Esophagus mucosa (tissue), 1 donor: ENCODE measurements at regions not wholly inside any gene's neighbourhood (a gene's known extent, or its start where the extent isn't known, plus 50 kb on each side); places are given as distances from the start of the nearest gene placed in this dataset.

Experiments
- ATAC-seq: fragments of 200-7000 bp; cut with Tn5 transposase; one replicate; pipeline ENCODE4 v1.9.1; 2020
- donor health status: DM: yes; HTN: yes; CAD: no.

- ATAC-seq, result no peak
These were observed 122.2 kb downstream of the ACTL8 start for GRCh38 chr1:17877316-17877715.

DNA sequence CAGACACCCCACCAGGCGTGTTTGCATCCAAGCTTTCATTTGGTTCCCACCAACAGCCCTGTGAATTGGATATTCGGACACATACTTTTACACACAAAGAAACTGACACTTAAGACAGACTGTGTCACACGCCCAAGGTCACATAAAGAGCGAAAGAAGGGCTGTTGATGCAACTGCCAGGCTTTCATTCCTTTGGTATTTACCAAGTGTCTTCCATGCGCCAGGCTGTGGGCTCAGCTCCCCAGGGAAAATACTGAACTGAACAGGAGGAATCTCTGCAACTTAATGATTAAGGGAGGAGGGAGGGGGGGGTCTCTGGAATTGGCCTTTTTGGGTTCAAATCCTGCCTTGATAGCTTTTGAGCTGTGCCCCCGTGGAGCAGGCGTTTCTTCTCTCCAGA is 122.8 kb downstream of the ACTL8 start:
- ATAC-seq, result no peak

GRCh38 chr1:17878837-17879236 is 123.7 kb downstream of the ACTL8 start:
- no peak for ATAC-seq

DNA sequence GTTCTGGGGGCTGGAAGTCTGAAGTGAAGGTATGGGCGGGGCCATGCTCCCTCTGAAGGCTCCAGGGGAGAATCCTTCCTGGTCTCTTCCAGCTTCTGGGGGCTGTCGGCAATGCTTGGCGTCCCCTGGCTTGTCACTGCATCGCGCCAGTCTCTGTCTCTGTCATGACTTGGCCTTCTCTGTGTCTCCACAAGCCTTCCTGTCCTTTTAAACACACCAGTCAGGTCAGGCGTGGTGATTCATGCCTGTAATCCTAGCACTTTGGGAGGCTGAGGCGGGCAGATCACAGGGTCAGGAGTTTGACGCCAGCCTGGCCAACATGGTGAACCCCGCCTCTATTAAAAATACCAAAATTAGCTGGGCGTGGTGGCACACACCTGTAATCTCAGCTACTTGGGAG is 125.3 kb downstream of the ACTL8 start:
- ATAC-seq, result no peak

GRCh38 chr1:17881761-17882160 is 126.6 kb downstream of the ACTL8 start:
- ATAC-seq, result no peak

- no peak for ATAC-seq
These were observed 128.0 kb downstream of the ACTL8 start for GRCh38 chr1:17883136-17883535.

DNA sequence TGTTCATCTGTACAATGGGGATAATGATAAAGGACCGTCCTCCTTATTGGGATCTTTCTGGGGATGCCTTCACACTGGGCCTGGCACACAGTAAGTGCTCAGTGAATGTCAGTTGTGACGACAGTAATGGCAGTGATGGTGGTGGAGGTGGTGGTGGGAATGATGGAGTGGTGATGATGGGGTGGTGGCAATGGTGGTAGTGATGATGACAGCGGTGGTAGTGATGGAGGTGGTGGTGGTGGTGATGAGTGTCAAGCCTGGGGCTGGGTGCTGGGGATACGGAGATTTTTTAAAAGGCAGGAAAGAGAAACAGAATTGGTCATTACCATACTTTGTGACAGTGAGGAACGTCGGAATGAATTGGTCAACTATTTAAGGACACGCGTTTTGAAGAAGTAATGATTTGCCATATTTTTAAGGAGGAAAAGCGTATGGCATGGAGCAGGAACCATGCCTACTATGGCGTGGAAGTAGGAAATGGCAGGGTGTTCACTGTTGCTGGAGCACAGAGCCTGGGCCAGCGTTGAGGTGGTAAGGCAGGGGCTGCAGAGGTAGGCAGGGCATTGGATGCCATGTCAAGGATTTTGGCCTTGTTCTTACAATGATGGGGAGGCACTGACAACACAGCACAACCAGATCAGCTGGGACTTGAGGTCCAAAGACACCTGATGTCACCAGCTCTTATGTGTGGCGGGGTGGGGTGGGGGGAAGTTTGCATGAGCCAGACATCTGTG is 128.7 kb downstream of the ACTL8 start:
- no peak for ATAC-seq

DNA sequence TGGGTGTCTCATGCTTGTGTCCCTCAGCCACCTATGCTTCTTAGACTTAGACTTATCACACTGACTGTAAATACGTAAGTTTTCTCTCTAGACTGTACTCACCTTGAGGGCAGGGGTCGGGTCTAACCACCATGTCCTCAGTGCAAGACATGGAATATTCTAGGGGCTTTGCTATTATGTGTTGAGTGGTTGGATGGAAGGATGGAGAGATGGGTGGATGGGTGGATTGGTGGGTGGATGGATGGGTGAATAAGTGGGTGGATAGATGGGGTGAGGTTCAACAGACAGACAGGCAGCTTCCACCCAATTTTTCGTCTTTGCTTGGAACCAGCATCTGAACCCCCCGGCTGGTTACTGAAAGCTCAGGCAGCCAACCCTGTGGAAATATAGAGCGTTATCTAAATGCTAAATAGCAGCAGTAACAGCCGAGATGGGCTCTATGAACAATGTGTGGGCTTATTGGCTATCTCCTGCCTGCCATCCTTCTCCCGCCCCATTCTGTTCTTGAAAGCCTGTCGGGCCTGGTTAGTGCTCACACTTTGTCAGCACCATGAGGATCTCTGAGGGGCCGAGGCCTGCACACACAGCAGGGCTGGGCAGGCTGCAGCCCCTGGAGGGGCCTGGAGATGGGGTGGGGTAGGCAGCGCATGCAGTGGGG is 130.7 kb downstream of the ACTL8 start:
- no peak for ATAC-seq

DNA sequence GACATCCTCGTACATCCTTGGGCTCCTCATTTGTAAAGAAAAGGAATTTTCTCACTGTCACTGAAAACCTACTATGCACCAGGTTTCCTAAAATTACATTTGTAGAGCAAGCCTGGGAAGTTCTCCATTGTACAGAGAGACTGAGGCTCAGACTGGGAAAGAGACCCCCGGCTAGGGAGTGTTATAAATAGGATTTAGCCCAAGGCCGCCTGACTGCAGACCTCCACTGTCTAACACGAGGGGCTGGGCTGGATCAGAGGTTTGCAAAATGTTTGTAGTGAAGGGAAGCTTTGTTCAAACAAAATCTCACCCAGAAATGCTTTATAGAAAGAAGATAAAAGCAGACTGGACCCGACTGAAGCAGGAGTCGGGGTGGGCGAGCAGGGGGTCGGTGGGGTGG is 131.3 kb downstream of the ACTL8 start:
- ATAC-seq, result no peak

DNA sequence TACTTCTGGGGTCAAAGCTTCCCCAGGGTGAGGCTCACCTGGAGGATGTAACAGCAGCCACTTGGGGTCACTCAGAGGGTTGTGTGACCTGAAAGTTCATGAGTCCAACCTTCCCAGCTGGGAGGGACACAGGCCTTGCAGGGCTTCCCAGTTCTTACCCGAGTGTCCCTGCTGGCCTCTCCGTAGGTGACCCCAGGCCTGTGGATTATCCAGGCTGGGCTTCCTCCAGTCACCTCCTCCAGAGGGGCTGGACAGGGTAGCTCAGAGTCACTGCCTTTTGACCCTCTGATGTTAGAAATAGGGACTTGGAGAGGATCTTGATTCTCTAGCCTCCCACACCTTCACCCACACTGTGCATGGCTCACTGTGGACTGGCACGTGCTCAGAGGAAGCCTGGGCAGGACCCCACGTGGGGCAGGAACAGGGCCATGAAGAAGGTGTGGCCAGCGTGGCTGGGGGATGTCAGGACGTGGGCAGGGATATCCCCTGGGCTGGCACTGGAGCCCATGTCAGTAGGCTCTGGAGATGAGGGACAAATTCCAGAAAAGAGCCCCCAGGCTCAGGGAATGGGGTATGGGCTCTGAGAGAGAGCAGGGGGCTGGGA is 131.8 kb downstream of the ACTL8 start:
- no peak for ATAC-seq

GRCh38 chr1:17887661-17888371 is 132.7 kb downstream of the ACTL8 start:
- ATAC-seq, result no peak

DNA sequence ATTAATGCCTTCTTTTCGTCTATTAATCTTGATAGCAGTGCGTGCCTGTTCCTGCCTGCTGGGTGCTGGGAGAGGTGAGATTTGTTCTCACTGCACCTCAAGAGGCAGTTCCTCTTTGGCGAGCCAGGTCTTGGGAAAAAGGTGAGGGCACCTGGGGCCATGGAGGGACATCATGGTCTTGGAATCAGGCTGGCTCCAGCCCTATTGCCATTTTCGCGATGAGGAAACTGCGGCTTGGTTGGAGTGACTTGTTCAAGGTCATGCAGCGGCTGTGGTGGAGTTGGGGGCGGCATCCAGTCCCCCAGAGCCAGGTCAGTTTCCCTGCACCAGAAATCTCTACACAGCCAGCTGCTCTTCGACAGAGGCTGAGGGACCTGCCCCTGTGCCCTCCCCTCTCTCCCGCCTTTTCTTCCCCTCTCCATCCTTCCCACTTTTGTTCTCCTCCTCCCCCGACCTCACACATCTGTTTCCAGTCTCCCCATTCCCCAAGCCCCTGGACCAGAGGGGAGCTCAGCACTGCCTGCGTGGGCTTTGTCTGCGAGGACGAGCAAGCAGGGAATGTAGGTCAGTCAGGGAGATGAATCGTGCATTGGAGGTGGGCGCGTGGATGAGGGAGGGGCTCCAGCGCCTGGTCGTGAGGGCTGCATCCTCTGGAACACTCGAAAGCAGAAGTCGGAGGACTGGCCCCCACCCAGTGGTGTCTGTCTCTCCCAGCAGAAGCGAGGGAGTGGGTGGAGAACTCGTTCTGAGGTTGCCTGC is 135.1 kb downstream of the ACTL8 start:
- no peak for ATAC-seq

DNA sequence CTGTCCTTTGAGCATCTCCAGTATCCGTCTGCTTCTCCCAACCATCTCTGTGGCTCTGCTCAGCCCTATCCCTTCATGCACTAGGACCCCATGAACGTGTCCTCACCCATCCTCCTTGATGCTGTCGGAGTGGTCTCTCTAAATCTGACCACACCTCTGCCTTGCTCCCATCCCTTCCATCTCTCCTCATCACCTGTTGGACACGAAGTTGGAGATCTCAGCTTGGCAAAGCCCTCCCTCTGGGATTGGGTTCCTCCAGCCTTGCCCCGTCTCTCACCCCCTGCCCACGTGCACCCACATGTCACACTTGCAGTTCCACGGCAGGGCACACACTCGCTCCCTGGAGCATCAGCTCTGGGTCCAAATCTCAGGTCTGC is 135.7 kb downstream of the ACTL8 start:
- no peak for ATAC-seq

- no peak for ATAC-seq
These were observed 136.3 kb downstream of the ACTL8 start for GRCh38 chr1:17891205-17892110.

DNA sequence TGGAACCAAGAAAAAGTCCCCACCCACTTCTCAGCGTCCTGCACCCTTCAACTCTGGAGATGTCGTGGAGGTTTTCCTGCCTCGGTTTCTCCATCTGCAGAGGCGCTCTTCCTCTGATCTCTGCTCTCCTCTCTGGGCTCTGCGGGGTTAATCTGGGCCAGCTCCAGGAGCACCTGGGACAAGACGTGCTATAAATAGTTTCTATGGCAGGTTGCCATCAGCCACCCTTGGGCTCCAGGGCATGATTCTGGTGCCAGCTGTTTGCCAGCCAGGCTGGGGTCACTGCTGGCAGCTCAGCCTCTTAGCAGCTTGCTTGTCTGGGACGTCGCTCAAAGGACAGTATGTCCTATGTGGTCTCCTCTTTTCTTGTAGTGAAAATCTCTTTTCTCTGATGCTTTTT is 137.1 kb downstream of the ACTL8 start:
- ATAC-seq, result no peak

- ATAC-seq, result no peak
These were observed 137.7 kb downstream of the ACTL8 start for GRCh38 chr1:17892851-17893250.

GRCh38 chr1:17893891-17894631 is 138.9 kb downstream of the ACTL8 start:
- no peak for ATAC-seq

DNA sequence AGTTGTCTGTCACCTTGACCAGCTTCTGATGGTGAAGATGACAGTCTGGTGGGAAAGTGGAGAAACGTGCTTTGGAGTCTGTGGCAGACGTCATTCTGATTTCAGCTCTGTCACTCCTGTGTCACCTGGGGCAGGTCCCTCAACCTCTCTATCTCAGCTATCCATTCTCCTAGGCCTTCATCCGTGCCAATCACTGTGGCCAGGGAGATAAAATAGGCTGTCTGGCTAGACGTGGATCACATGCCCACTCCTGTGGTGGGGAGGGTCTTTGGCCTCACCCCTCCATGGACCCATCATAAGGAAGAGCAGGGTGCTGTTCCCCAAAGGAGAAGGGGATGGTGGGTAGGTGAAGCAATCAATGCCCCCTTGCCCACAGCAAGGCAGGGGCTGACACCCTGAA is 140.3 kb downstream of the ACTL8 start:
- ATAC-seq, result no peak

- ATAC-seq, result no peak
These were observed 140.9 kb downstream of the ACTL8 start for GRCh38 chr1:17895986-17896385.

DNA sequence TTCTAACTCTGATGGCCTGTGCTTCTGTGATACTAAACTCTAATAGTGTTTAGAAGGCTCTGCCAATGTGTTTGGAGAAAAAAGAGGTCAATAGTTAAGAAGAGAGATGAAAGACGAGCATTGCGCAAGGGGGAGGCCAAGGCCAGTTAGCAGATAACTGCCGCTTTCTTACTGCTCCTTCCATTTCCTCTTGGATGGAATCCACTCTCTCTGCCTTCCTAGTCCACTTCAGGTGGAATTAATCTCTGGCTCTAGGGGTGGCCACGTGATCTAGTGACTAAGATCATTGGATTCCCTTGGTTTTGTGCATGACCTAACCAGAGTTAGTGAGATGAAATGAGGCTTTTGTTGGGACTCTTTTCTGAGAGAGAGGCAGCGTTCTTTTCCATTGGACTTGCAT is 148.3 kb downstream of the ACTL8 start:
- ATAC-seq, result no peak

DNA sequence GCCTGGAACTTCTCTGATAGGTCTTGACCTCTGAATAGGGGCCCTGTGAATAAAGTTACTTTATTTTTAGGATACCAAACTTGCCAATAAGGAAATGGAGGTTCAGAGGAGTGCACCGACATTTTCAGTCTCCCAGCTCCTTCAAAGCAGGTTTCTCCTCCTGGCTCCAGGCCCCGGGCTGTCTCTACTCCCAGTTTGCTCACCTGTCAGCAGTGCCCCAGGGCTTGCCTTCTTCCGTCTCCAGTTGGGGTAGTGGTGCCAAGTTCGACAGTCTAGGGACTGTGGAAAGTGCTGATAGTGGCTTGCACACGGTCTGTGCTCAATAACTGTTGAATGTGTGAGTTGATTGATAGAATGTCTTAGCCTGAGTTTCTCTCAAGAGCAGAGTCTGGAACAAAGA is 149.2 kb downstream of the ACTL8 start:
- no peak for ATAC-seq
